Transverse colon (tissue), 4 donors: ENCODE measurements at regions not wholly inside any gene's neighbourhood (a gene's known extent, or its start where the extent isn't known, plus 50 kb on each side); places are given as distances from the start of the nearest gene placed in this dataset.

Experiments
- POLR2A ChIP-seq: fragments of 450-650 bp; IDR thresholded peaks from one replicate; pipeline ENCODE4 v1.6.1; 2016; ENCODE audit warnings: antibody characterized with exemption, mild to moderate bottlenecking, moderate library complexity
- POLR2AphosphoS5 ChIP-seq, 3 donors: sonication (generic); formaldehyde crosslinking; IDR thresholded peaks; one replicate each; pipeline ENCODE4 v1.6.1; 2016; ENCODE audit warnings: antibody characterized with exemption in 3 of 3
- TF ChIP-seq, protein P1 (sequence below), 5 experiments: fragments of 200-600 bp in 3 of 5; fragments of 450-650 bp in 2 of 5; sonication (generic) in 3 of 5; IDR thresholded peaks; 1 replicate in 2 of 5; 2 replicates in 3 of 5; pipeline ENCODE4 v1.5.1; 2016 to 2017; ENCODE audit warnings: antibody characterized with exemption in 5 of 5, inconsistent platforms in 3 of 5, mild to moderate bottlenecking in 2 of 5, moderate library complexity in 1 of 5

- TF ChIP-seq, protein P1, sequence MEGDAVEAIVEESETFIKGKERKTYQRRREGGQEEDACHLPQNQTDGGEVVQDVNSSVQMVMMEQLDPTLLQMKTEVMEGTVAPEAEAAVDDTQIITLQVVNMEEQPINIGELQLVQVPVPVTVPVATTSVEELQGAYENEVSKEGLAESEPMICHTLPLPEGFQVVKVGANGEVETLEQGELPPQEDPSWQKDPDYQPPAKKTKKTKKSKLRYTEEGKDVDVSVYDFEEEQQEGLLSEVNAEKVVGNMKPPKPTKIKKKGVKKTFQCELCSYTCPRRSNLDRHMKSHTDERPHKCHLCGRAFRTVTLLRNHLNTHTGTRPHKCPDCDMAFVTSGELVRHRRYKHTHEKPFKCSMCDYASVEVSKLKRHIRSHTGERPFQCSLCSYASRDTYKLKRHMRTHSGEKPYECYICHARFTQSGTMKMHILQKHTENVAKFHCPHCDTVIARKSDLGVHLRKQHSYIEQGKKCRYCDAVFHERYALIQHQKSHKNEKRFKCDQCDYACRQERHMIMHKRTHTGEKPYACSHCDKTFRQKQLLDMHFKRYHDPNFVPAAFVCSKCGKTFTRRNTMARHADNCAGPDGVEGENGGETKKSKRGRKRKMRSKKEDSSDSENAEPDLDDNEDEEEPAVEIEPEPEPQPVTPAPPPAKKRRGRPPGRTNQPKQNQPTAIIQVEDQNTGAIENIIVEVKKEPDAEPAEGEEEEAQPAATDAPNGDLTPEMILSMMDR (IDR thresholded peaks at IDR 0.05): no peak
- TF ChIP-seq POLR2A (no peak), POLR2AphosphoS5 (IDR thresholded peaks at IDR 0.05) (no peak)
Observed at GRCh38 chr4:83753260-83753659, 217.4 kb downstream of the GPAT3 start.
